Spleen (tissue), 11 donors: ENCODE measurements at regions not wholly inside any gene's neighbourhood (a gene's known extent, or its start where the extent isn't known, plus 50 kb on each side); places are given as distances from the start of the nearest gene placed in this dataset.
A peak's percentile ranks its signal among the peaks of the same experiment; 100 is the strongest.

Experiments used
- DNase-seq: peaks from one replicate; pipeline ENCODE4 v3.0.0-alpha.2; 2020
- H3K27ac ChIP-seq, 8 donors: fragments of 200-600 bp; sonication (generic) in 7 of 8; 1 replicate in 4 of 8; 2 replicates in 4 of 8; pipeline versions ENCODE4 v1.5.0 to v1.8.0; 2016 to 2021; ENCODE audit warnings: inconsistent platforms in 4 of 8, mild to moderate bottlenecking in 4 of 8, moderate library complexity in 1 of 8
- H3K27me3 ChIP-seq, 7 donors: fragments of 200-600 bp; sonication (generic) in 6 of 7; replicated peaks in 1 of 7; 1 replicate in 4 of 7; 2 replicates in 3 of 7; pipeline versions ENCODE4 v1.5.0 to v1.8.0; 2016 to 2021; ENCODE audit warnings: inconsistent platforms in 3 of 7, mild to moderate bottlenecking in 1 of 7
- H3K36me3 ChIP-seq, 6 donors: fragments of 200-600 bp; sonication (generic) in 5 of 6; 1 replicate in 4 of 6; 2 replicates in 2 of 6; pipeline versions ENCODE4 v1.5.0 to v1.8.0; 2016 to 2021; ENCODE audit warnings: inconsistent platforms in 2 of 6
- H3K4me1 ChIP-seq, 6 donors: fragments of 200-600 bp; sonication (generic) in 5 of 6; 1 replicate in 3 of 6; 2 replicates in 3 of 6; pipeline versions ENCODE4 v1.5.0 to v1.8.0; 2016 to 2021; ENCODE audit warnings: inconsistent platforms in 3 of 6
- H3K4me3 ChIP-seq, 8 donors: fragments of 200-600 bp; sonication (generic) in 7 of 8; 1 replicate in 4 of 8; 2 replicates in 4 of 8; pipeline versions ENCODE4 v1.5.0 to v1.8.0; 2016 to 2021; ENCODE audit warnings: inconsistent platforms in 4 of 8, mild to moderate bottlenecking in 4 of 8, moderate library complexity in 2 of 8
- H3K9me3 ChIP-seq, 8 donors: fragments of 200-600 bp; sonication (generic) in 7 of 8; 1 replicate in 4 of 8; 2 replicates in 4 of 8; pipeline versions ENCODE4 v1.5.0 to v1.8.0; 2016 to 2021; ENCODE audit warnings: inconsistent platforms in 4 of 8
- POLR2A ChIP-seq, 3 donors: fragments of 450-650 bp; IDR thresholded peaks; one replicate each; pipeline ENCODE4 v1.5.1; 2017; ENCODE audit warnings: antibody characterized with exemption in 3 of 3, mild to moderate bottlenecking in 1 of 3
- POLR2AphosphoS5 ChIP-seq, 3 donors: sonication (generic); formaldehyde crosslinking; IDR thresholded peaks; one replicate each; pipeline ENCODE4 v1.5.1; 2017; ENCODE audit warnings: antibody characterized with exemption in 3 of 3
- WGBS, 5 donors: extraction: QIAGEN DNeasy Blood & Tissue Kit in 3 of 5; methylation state at CpG; one replicate each; pipeline versions ENCODE4 v1.1.5 to v1.1.7; 2013 to 2018; 5-methylcytosine and 5-hydroxymethylcytosine counted together
- intact Hi-C: fragments of 100-400 bp; cut with DNase I; formaldehyde crosslinking; loops from one replicate; pipeline ENCODE4 v1.15.0; 2023; ENCODE audit warnings: low total_unique reads
- TF ChIP-seq, protein P1 (sequence below), 11 experiments: fragments of 200-600 bp in 7 of 11; fragments of 450-650 bp in 4 of 11; sonication (generic) in 4 of 11; IDR thresholded peaks in 8 of 11; conservative IDR thresholded peaks in 3 of 11; 1 replicate in 7 of 11; 2 replicates in 4 of 11; pipeline versions ENCODE4 v1.4.0 to v1.8.0; 2016 to 2021; ENCODE audit warnings: antibody characterized with exemption in 11 of 11, inconsistent platforms in 4 of 11, mild to moderate bottlenecking in 1 of 11
- donor health status: healthy with polysubstance abuse.
- donor health status: DM: no; HTN: no; CAD: no; lungs with moderate emphysema.
- donor health status: DM: no; HTN: no; CAD: no.
- donor health status: Bipolar disorder and iron deficiency.
- donor health status: healthy.
- donor health status: DM: no; HTN: no; CAD: no.
- donor health status: DM: yes; HTN: yes; CAD: no.

DNA sequence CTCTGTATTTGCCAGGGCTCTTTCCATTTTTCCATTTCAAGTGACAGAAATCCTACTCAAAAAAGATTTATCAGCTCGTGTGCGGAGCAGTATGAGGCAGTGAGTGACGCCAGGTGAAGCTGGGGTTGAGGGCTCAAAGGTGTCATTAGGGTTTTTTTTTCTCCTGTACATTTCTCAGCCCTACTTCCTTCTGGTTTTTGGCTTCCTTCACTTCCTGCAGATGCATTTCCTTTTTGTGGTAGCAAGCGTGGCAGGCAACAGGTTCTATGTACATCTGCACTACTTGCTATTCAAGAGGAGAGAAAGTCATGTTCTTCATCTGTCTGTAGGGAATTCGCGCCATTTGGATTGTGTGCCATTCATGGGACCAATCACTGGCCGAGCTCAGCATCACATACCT, 52.8 kb upstream of the AOAH start:
- peak overlapping the region in 2 of 8 donors; percentile 5 to 53 for H3K4me3 ChIP-seq
- 17 to 35% (median 27%) methylated on average over 7 of the region's 7 CpGs for WGBS, 5 donors
- H3K4me1 ChIP-seq = peaks cover 3 to 72% (median 36%) of the 10 kb centered on the region in 6 donors
- H3K36me3 ChIP-seq = no peaks in the 10 kb centered on the region
- intact Hi-C loops = no loop called here
- peaks cover 0 to 9% (median 0%) of the 10 kb centered on the region in 8 donors for H3K9me3 ChIP-seq
- H3K27ac ChIP-seq = peak overlapping the region; percentile 16 to 86 (median 65)
- TF ChIP-seq, protein P1, sequence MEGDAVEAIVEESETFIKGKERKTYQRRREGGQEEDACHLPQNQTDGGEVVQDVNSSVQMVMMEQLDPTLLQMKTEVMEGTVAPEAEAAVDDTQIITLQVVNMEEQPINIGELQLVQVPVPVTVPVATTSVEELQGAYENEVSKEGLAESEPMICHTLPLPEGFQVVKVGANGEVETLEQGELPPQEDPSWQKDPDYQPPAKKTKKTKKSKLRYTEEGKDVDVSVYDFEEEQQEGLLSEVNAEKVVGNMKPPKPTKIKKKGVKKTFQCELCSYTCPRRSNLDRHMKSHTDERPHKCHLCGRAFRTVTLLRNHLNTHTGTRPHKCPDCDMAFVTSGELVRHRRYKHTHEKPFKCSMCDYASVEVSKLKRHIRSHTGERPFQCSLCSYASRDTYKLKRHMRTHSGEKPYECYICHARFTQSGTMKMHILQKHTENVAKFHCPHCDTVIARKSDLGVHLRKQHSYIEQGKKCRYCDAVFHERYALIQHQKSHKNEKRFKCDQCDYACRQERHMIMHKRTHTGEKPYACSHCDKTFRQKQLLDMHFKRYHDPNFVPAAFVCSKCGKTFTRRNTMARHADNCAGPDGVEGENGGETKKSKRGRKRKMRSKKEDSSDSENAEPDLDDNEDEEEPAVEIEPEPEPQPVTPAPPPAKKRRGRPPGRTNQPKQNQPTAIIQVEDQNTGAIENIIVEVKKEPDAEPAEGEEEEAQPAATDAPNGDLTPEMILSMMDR (IDR thresholded peaks at IDR 0.05 in 8 of 11, conservative IDR thresholded peaks at IDR 0.05 in 3 of 11) = peak in 1 of 11 experiments; percentile 10
- no peak for TF ChIP-seq POLR2A (IDR thresholded peaks at IDR 0.05)
- TF ChIP-seq POLR2AphosphoS5 (IDR thresholded peaks at IDR 0.05) = peak in 1 of 3 donors; percentile 84
- no peak for DNase-seq
- H3K27me3 ChIP-seq = no peaks in the 10 kb centered on the region

DNA sequence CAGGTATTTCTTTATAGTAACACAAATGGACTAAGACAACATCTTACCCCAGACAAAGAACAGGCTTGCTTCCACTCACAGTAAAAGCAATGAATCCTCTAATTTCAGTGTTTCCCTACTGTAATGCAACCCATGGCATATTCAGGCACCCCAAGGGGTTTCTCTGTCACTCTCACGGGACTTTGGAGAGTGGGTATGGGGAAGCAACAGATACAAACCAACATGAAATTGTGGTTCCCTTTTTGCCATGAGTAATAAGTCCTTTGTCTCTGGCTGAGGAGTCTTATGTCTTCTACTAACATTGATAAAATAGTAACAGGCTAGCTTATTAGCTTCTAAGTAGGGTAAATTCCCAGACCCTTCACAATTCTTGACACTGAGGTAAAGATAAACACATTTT, 51.4 kb upstream of the AOAH start:
- WGBS, 5 donors = 25 to 44% (median 31%) methylated on average over 1 of the region's 1 CpG

DNA sequence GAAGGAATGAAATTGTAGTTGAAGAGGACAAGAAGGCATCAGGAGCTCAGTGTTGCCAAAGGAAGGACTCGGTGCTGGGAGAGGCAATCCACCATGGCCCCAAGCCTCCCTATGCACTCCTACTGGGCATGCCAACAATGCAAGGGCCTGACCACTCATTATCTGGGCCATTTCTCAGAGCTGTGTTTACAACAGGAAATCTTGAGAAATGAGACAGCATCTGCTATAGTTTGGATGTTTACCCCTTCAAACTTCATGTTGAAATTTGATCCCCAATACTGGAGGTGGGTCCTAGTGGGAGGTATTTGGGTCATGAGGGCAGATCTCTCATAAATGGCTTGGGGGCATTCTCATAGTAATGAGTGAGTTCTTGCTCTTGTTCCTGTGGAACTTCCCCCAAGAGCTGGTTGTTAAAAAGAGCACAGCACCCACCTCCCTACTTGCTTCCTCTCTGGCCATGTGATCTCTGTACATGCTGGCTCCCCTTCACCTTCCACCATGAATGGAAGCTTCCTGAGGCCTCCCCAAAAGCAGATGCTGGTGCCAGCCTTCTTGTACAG, 50.8 kb upstream of the AOAH start:
- intact Hi-C loops = no loop called here
- Histone ChIP-seq H3K4me3 (peak overlapping the region in 1 of 8 donors; percentile 53), H3K27me3 (no peaks in the 10 kb centered on the region), H3K27ac (peak overlapping the region in 7 of 8 donors; percentile 37 to 86 (median 70)), H3K9me3 (no peaks in the 10 kb centered on the region), H3K4me1 (peaks cover 3 to 55% (median 35%) of the 10 kb centered on the region in 6 donors), H3K36me3 (no peaks in the 10 kb centered on the region)
- 76 to 96% (median 90%) methylated on average over 1 of the region's 1 CpG for WGBS, 5 donors
- TF ChIP-seq POLR2A (IDR thresholded peaks at IDR 0.05) (no peak), POLR2AphosphoS5 (IDR thresholded peaks at IDR 0.05) (no peak)
- TF ChIP-seq, protein P1 (IDR thresholded peaks at IDR 0.05 in 8 of 11, conservative IDR thresholded peaks at IDR 0.05 in 3 of 11) = no peak
- DNase-seq = no peak

More for the DNA sequence above, 51.4 kb upstream of the AOAH start:
- Histone ChIP-seq H3K27ac (peak overlapping the region in 7 of 8 donors; percentile 37 to 86 (median 70)), H3K9me3 (no peaks in the 10 kb centered on the region), H3K27me3 (no peaks in the 10 kb centered on the region), H3K4me3 (peak overlapping the region in 1 of 8 donors; percentile 53), H3K36me3 (no peaks in the 10 kb centered on the region), H3K4me1 (peaks cover 3 to 60% (median 35%) of the 10 kb centered on the region in 6 donors)
- TF ChIP-seq POLR2A (IDR thresholded peaks at IDR 0.05) = no peak
- TF ChIP-seq POLR2AphosphoS5 (IDR thresholded peaks at IDR 0.05) = no peak
- TF ChIP-seq, protein P1 (IDR thresholded peaks at IDR 0.05 in 8 of 11, conservative IDR thresholded peaks at IDR 0.05 in 3 of 11) = no peak
- intact Hi-C loops = no loop called here
- no peak for DNase-seq
